ENCODE measurements at regions not wholly inside any gene's neighbourhood (a gene's known extent, or its start where the extent isn't known, plus 50 kb on each side); places are given as distances from the start of the nearest gene placed in this dataset.

GRCh38 chr12:30044206-30044605 is 260.5 kb upstream of the TMTC1 start:
- Histone ChIP-seq H3K4me1 (ENCODE audit: insufficient read depth, low read length) (peaks cover 7% of the 10 kb centered on the region), H3K27me3 (ENCODE audit: insufficient read depth, low read length) (no peaks in the 10 kb centered on the region), H3K9me3 (ENCODE audit: low read length) (no peaks in the 10 kb centered on the region), H3K4me3 (ENCODE audit: low read length) (no peak overlapping the region), H2AFZ (ENCODE audit: low read depth, low read length) (no peak overlapping the region), H3K36me3 (ENCODE audit: insufficient read depth, low read length) (no peaks in the 10 kb centered on the region)

- H3K36me3 ChIP-seq (ENCODE audit: insufficient read depth, low read length), result no peaks in the 10 kb centered on the region
- H3K9me3 ChIP-seq (ENCODE audit: low read length), result no peaks in the 10 kb centered on the region
- H2AFZ ChIP-seq (ENCODE audit: low read depth, low read length), result no peak overlapping the region
- peaks cover 7% of the 10 kb centered on the region for H3K4me1 ChIP-seq (ENCODE audit: insufficient read depth, low read length)
- H3K27me3 ChIP-seq (ENCODE audit: insufficient read depth, low read length), result no peaks in the 10 kb centered on the region
- no peak overlapping the region for H3K4me3 ChIP-seq (ENCODE audit: low read length)
Measured at GRCh38 chr12:30043151-30043847, 259.6 kb upstream of the TMTC1 start.

- no peak overlapping the region for H3K4me3 ChIP-seq (ENCODE audit: low read length)
- H2AFZ ChIP-seq (ENCODE audit: low read depth, low read length), result no peak overlapping the region
- H3K27me3 ChIP-seq (ENCODE audit: insufficient read depth, low read length), result no peaks in the 10 kb centered on the region
- no peaks in the 10 kb centered on the region for H3K4me1 ChIP-seq (ENCODE audit: insufficient read depth, low read length)
- no peaks in the 10 kb centered on the region for H3K36me3 ChIP-seq (ENCODE audit: insufficient read depth, low read length)
- H3K9me3 ChIP-seq (ENCODE audit: low read length), result no peaks in the 10 kb centered on the region
Measured at GRCh38 chr12:30041096-30041495, 257.4 kb upstream of the TMTC1 start.

- H3K36me3 ChIP-seq (ENCODE audit: insufficient read depth, low read length), result no peaks in the 10 kb centered on the region
- no peaks in the 10 kb centered on the region for H3K27me3 ChIP-seq (ENCODE audit: insufficient read depth, low read length)
- no peaks in the 10 kb centered on the region for H3K9me3 ChIP-seq (ENCODE audit: low read length)
- no peak overlapping the region for H3K4me3 ChIP-seq (ENCODE audit: low read length)
- H3K4me1 ChIP-seq (ENCODE audit: insufficient read depth, low read length), result no peaks in the 10 kb centered on the region
- no peak overlapping the region for H2AFZ ChIP-seq (ENCODE audit: low read depth, low read length)
Measured at GRCh38 chr12:30030693-30031374, 247.1 kb upstream of the TMTC1 start.

GRCh38 chr12:30026621-30027234 is 243.0 kb upstream of the TMTC1 start:
- H3K27me3 ChIP-seq (ENCODE audit: insufficient read depth, low read length), result no peaks in the 10 kb centered on the region
- H3K4me3 ChIP-seq (ENCODE audit: low read length), result no peak overlapping the region
- no peaks in the 10 kb centered on the region for H3K4me1 ChIP-seq (ENCODE audit: insufficient read depth, low read length)
- no peaks in the 10 kb centered on the region for H3K36me3 ChIP-seq (ENCODE audit: insufficient read depth, low read length)
- peaks cover 7% of the 10 kb centered on the region for H3K9me3 ChIP-seq (ENCODE audit: low read length)
- no peak overlapping the region for H2AFZ ChIP-seq (ENCODE audit: low read depth, low read length)

GRCh38 chr12:30025317-30025716 is 241.6 kb upstream of the TMTC1 start:
- no peaks in the 10 kb centered on the region for H3K36me3 ChIP-seq (ENCODE audit: insufficient read depth, low read length)

GRCh38 chr12:30023186-30023585 is 239.4 kb upstream of the TMTC1 start:
- Histone ChIP-seq H3K27me3 (ENCODE audit: insufficient read depth, low read length) (no peaks in the 10 kb centered on the region), H3K4me3 (ENCODE audit: low read length) (no peak overlapping the region), H3K4me1 (ENCODE audit: insufficient read depth, low read length) (no peaks in the 10 kb centered on the region), H3K36me3 (ENCODE audit: insufficient read depth, low read length) (no peaks in the 10 kb centered on the region), H3K9me3 (ENCODE audit: low read length) (peaks cover 7% of the 10 kb centered on the region), H2AFZ (ENCODE audit: low read depth, low read length) (no peak overlapping the region)

More at GRCh38 chr12:30025317-30025716, 241.6 kb upstream of the TMTC1 start:
- H3K27me3 ChIP-seq (ENCODE audit: insufficient read depth, low read length), result no peaks in the 10 kb centered on the region
- H2AFZ ChIP-seq (ENCODE audit: low read depth, low read length), result no peak overlapping the region
- H3K4me3 ChIP-seq (ENCODE audit: low read length), result no peak overlapping the region
- no peaks in the 10 kb centered on the region for H3K4me1 ChIP-seq (ENCODE audit: insufficient read depth, low read length)
- peaks cover 7% of the 10 kb centered on the region for H3K9me3 ChIP-seq (ENCODE audit: low read length)

- no peak overlapping the region for H3K4me3 ChIP-seq (ENCODE audit: low read length)
Measured at GRCh38 chr12:30021051-30021833, 237.5 kb upstream of the TMTC1 start.

GRCh38 chr12:30019366-30020140 is 235.8 kb upstream of the TMTC1 start:
- Histone ChIP-seq H3K27me3 (ENCODE audit: insufficient read depth, low read length) (no peaks in the 10 kb centered on the region), H3K9me3 (ENCODE audit: low read length) (peaks cover 2% of the 10 kb centered on the region), H2AFZ (ENCODE audit: low read depth, low read length) (no peak overlapping the region), H3K4me3 (ENCODE audit: low read length) (no peak overlapping the region), H3K4me1 (ENCODE audit: insufficient read depth, low read length) (peaks cover 3% of the 10 kb centered on the region), H3K36me3 (ENCODE audit: insufficient read depth, low read length) (no peaks in the 10 kb centered on the region)

More at GRCh38 chr12:30021051-30021833, 237.5 kb upstream of the TMTC1 start:
- H3K27me3 ChIP-seq (ENCODE audit: insufficient read depth, low read length), result no peaks in the 10 kb centered on the region
- no peaks in the 10 kb centered on the region for H3K36me3 ChIP-seq (ENCODE audit: insufficient read depth, low read length)
- no peak overlapping the region for H2AFZ ChIP-seq (ENCODE audit: low read depth, low read length)
- H3K4me1 ChIP-seq (ENCODE audit: insufficient read depth, low read length), result no peaks in the 10 kb centered on the region
- peaks cover 7% of the 10 kb centered on the region for H3K9me3 ChIP-seq (ENCODE audit: low read length)

GRCh38 chr12:30016540-30017055 is 232.9 kb upstream of the TMTC1 start:
- no peaks in the 10 kb centered on the region for H3K9me3 ChIP-seq (ENCODE audit: low read length)
- H2AFZ ChIP-seq (ENCODE audit: low read depth, low read length), result no peak overlapping the region
- H3K36me3 ChIP-seq (ENCODE audit: insufficient read depth, low read length), result no peaks in the 10 kb centered on the region
- H3K27me3 ChIP-seq (ENCODE audit: insufficient read depth, low read length), result no peaks in the 10 kb centered on the region
- no peak overlapping the region for H3K4me3 ChIP-seq (ENCODE audit: low read length)
- peaks cover 5% of the 10 kb centered on the region for H3K4me1 ChIP-seq (ENCODE audit: insufficient read depth, low read length)

- H3K9me3 ChIP-seq (ENCODE audit: low read length), result no peaks in the 10 kb centered on the region
- H3K4me3 ChIP-seq (ENCODE audit: low read length), result no peak overlapping the region
- no peak overlapping the region for H2AFZ ChIP-seq (ENCODE audit: low read depth, low read length)
- H3K4me1 ChIP-seq (ENCODE audit: insufficient read depth, low read length), result peaks cover 5% of the 10 kb centered on the region
- H3K27me3 ChIP-seq (ENCODE audit: insufficient read depth, low read length), result no peaks in the 10 kb centered on the region
- H3K36me3 ChIP-seq (ENCODE audit: insufficient read depth, low read length), result no peaks in the 10 kb centered on the region
Measured at GRCh38 chr12:30015631-30016337, 232.0 kb upstream of the TMTC1 start.

- Histone ChIP-seq H3K4me3 (ENCODE audit: low read length) (no peak overlapping the region), H3K9me3 (ENCODE audit: low read length) (no peaks in the 10 kb centered on the region), H3K36me3 (ENCODE audit: insufficient read depth, low read length) (no peaks in the 10 kb centered on the region), H3K4me1 (ENCODE audit: insufficient read depth, low read length) (peaks cover 5% of the 10 kb centered on the region), H2AFZ (ENCODE audit: low read depth, low read length) (no peak overlapping the region), H3K27me3 (ENCODE audit: insufficient read depth, low read length) (no peaks in the 10 kb centered on the region)
Measured at GRCh38 chr12:30014991-30015390, 231.2 kb upstream of the TMTC1 start.
